MM.1S (cell line): ENCODE measurements at regions not wholly inside any gene's neighbourhood (a gene's known extent, or its start where the extent isn't known, plus 50 kb on each side); places are given as distances from the start of the nearest gene placed in this dataset.

Source experiments
- DNase-seq: peaks from one replicate; pipeline ENCODE4 v3.0.0-alpha.2; 2015
- H2AFZ ChIP-seq: fragments of 300-600 bp; sonication (generic); 2 replicates; pipeline ENCODE4 v1.6.0; 2016; ENCODE audit warnings: antibody characterized with exemption, low read length
- H3F3A ChIP-seq: fragments of 300-600 bp; sonication (generic); 2 replicates; pipeline ENCODE4 v1.6.1; 2016; ENCODE audit warnings: mild to moderate bottlenecking, antibody characterized with exemption, low read length, moderate library complexity, mixed read lengths; ENCODE audit not compliant: insufficient read depth
- H3K27ac ChIP-seq: fragments of 300-600 bp; sonication (generic); 2 replicates; pipeline ENCODE4 v1.5.1; 2016; ENCODE audit warnings: mild to moderate bottlenecking, low read length
- H3K27me3 ChIP-seq: fragments of 300-600 bp; sonication (generic); replicated peaks from 2 replicates; pipeline ENCODE4 v1.6.0; 2016; ENCODE audit warnings: low read length; ENCODE audit not compliant: insufficient read depth
- H3K36me3 ChIP-seq: fragments of 300-600 bp; sonication (generic); replicated peaks from 2 replicates; pipeline ENCODE4 v1.6.1; 2016; ENCODE audit warnings: mild to moderate bottlenecking, low read length, mixed read lengths; ENCODE audit not compliant: insufficient read depth
- H3K4me1 ChIP-seq: fragments of 300-600 bp; sonication (generic); 2 replicates; pipeline ENCODE4 v1.6.1; 2016; ENCODE audit warnings: low read length, mixed read lengths
- H3K4me2 ChIP-seq: fragments of 300-600 bp; sonication (generic); 2 replicates; pipeline ENCODE4 v1.6.0; 2016; ENCODE audit warnings: low read depth, low read length
- H3K4me3 ChIP-seq: fragments of 300-600 bp; sonication (generic); 2 replicates; pipeline ENCODE4 v1.5.1; 2016; ENCODE audit warnings: low read length, mixed read lengths
- H3K79me2 ChIP-seq: fragments of 300-600 bp; sonication (generic); 2 replicates; pipeline ENCODE4 v1.6.1; 2016; ENCODE audit warnings: mixed run types, low read length, mixed read lengths
- H3K9ac ChIP-seq: fragments of 300-600 bp; sonication (generic); 2 replicates; pipeline ENCODE4 v1.6.1; 2016; ENCODE audit warnings: low read length, mixed read lengths
- H3K9me2 ChIP-seq: fragments of 300-600 bp; sonication (generic); replicated peaks from 2 replicates; pipeline ENCODE4 v1.6.1; 2016; ENCODE audit warnings: mild to moderate bottlenecking, low read length, mixed read lengths; ENCODE audit not compliant: insufficient read depth
- H3K9me3 ChIP-seq: fragments of 300-600 bp; sonication (generic); replicated peaks from 2 replicates; pipeline ENCODE4 v1.6.1; 2016; ENCODE audit warnings: mild to moderate bottlenecking, low read length, mixed read lengths; ENCODE audit not compliant: insufficient read depth
- H4K20me1 ChIP-seq: fragments of 300-600 bp; sonication (generic); 2 replicates; pipeline ENCODE4 v1.6.1; 2016; ENCODE audit warnings: mild to moderate bottlenecking, low read length, moderate library complexity, mixed read lengths; ENCODE audit not compliant: insufficient read depth
- CTCF ChIP-seq: fragments of 300-600 bp; sonication (generic); IDR thresholded peaks from 2 replicates; pipeline ENCODE4 v1.5.1; 2016; ENCODE audit warnings: antibody characterized with exemption, low read length, mixed read lengths
- EZH2 ChIP-seq: fragments of 300-600 bp; sonication (generic); optimal IDR thresholded peaks from 2 replicates; pipeline ENCODE3; 2017; ENCODE audit warnings: low read depth, mild to moderate bottlenecking, antibody characterized with exemption, low read length, mixed read lengths
- EZH2phosphoT487 ChIP-seq: fragments of 300-600 bp; sonication (generic); IDR thresholded peaks from 2 replicates; pipeline ENCODE4 v1.6.1; 2018; ENCODE audit warnings: antibody characterized with exemption, low read length

DNA sequence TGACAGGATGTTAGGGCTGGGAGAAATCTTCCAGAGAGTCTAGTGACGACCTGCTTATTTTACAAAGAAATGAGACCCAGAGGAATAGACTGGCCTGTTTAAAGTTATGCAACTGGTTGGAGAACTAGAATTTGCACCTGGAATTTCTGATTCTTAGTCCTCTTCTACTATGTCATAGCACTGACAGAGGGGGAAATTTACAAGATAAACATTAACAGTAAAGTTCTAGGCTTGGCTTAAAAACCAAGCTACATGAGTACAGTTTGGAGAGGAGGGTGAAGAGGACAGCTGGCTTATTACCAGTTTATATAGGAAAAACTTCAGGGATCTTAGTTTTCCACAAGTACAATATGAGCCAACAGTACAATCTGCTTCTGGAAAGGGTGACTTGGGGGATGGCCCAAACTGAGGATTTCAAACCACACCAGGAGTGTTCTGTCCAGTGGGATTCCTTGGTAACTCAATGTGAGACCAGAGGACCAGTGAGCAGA, 269.6 kb downstream of the CD109 start:
- H4K20me1 ChIP-seq = no peaks in the 10 kb centered on the region
- TF ChIP-seq CTCF = no peak
- no peak for TF ChIP-seq EZH2
- no peak for TF ChIP-seq EZH2phosphoT487
- no peak overlapping the region for H3K27ac ChIP-seq
- H3K9ac ChIP-seq = no peak overlapping the region
- no peaks in the 10 kb centered on the region for H3F3A ChIP-seq
- DNase-seq = no peak
- H3K9me2 ChIP-seq = no peaks in the 10 kb centered on the region
- no peaks in the 10 kb centered on the region for H3K79me2 ChIP-seq
- no peak overlapping the region for H3K4me2 ChIP-seq
- no peak overlapping the region for H3K4me3 ChIP-seq
- H3K27me3 ChIP-seq = no peaks in the 10 kb centered on the region
- H3K9me3 ChIP-seq = no peaks in the 10 kb centered on the region
- H2AFZ ChIP-seq = no peak overlapping the region
- H3K4me1 ChIP-seq = peaks cover 6% of the 10 kb centered on the region; the same call in 1 of the 2 replicates
- H3K36me3 ChIP-seq = no peaks in the 10 kb centered on the region

GRCh38 chr6:73964241-73964854, 268.3 kb downstream of the CD109 start:
- Histone ChIP-seq H3K9me3 (no peaks in the 10 kb centered on the region), H3K9me2 (no peaks in the 10 kb centered on the region), H3K9ac (no peak overlapping the region), H3K36me3 (no peaks in the 10 kb centered on the region), H3K4me3 (no peak overlapping the region), H3K79me2 (no peaks in the 10 kb centered on the region), H3K4me1 (peaks cover 3% of the 10 kb centered on the region; the same call in 1 of the 2 replicates), H3K27me3 (no peaks in the 10 kb centered on the region), H3K27ac (no peak overlapping the region), H4K20me1 (no peaks in the 10 kb centered on the region), H2AFZ (no peak overlapping the region), H3K4me2 (no peak overlapping the region), H3F3A (no peaks in the 10 kb centered on the region)
- no peak for DNase-seq
- TF ChIP-seq EZH2 (no peak), CTCF (no peak), EZH2phosphoT487 (no peak)

- Histone ChIP-seq H2AFZ (no peak overlapping the region), H3K4me2 (no peak overlapping the region), H4K20me1 (no peaks in the 10 kb centered on the region), H3K4me1 (no peaks in the 10 kb centered on the region), H3K27me3 (no peaks in the 10 kb centered on the region), H3F3A (no peaks in the 10 kb centered on the region), H3K36me3 (no peaks in the 10 kb centered on the region), H3K9ac (no peak overlapping the region), H3K79me2 (no peaks in the 10 kb centered on the region), H3K9me3 (no peaks in the 10 kb centered on the region), H3K27ac (no peak overlapping the region), H3K9me2 (no peaks in the 10 kb centered on the region), H3K4me3 (no peak overlapping the region)
- no peak for TF ChIP-seq EZH2phosphoT487
- TF ChIP-seq EZH2 = no peak
- TF ChIP-seq CTCF = no peak
- DNase-seq = no peak
Observed at GRCh38 chr6:73962884-73963283, 266.9 kb downstream of the CD109 start.
